WERI-Rb-1 (cell line): ENCODE measurements at regions not wholly inside any gene's neighbourhood (a gene's known extent, or its start where the extent isn't known, plus 50 kb on each side); places are given as distances from the start of the nearest gene placed in this dataset.

Experiments used
- DNase-seq: peaks from one replicate; pipeline ENCODE4 v3.0.0-alpha.2; 2020
- H3K27ac ChIP-seq: fragments of 250-450 bp; sonication (Bioruptor Pico); 2 replicates; pipeline ENCODE4 v1.5.1; 2020; ENCODE audit warnings: mild to moderate bottlenecking, moderate library complexity
- H3K27me3 ChIP-seq: fragments of 250-450 bp; sonication (Bioruptor Pico); 2 replicates; pipeline ENCODE4 v1.5.1; 2021; ENCODE audit warnings: mild to moderate bottlenecking, low read depth, moderate library complexity; ENCODE audit not compliant: insufficient read depth, severe bottlenecking
- H3K36me3 ChIP-seq: fragments of 250-450 bp; sonication (Bioruptor Pico); 2 replicates; pipeline ENCODE4 v1.5.1; 2020; ENCODE audit warnings: mild to moderate bottlenecking, moderate library complexity
- H3K4me3 ChIP-seq: 2 replicates; pipeline ENCODE4 v1.5.1; 2011; ENCODE audit warnings: low read depth, mild to moderate bottlenecking, control low read depth, low read length
- H3K9me3 ChIP-seq: fragments of 250-450 bp; sonication (Bioruptor Pico); 2 replicates; pipeline ENCODE4 v1.5.1; 2021; ENCODE audit warnings: mild to moderate bottlenecking, moderate library complexity; ENCODE audit not compliant: severe bottlenecking
- TF ChIP-seq, protein P1 (sequence below): IDR thresholded peaks from 2 replicates; pipeline ENCODE4 v1.5.1; 2011; ENCODE audit warnings: low read depth, mild to moderate bottlenecking, control low read depth, inconsistent platforms, low read length

DNA sequence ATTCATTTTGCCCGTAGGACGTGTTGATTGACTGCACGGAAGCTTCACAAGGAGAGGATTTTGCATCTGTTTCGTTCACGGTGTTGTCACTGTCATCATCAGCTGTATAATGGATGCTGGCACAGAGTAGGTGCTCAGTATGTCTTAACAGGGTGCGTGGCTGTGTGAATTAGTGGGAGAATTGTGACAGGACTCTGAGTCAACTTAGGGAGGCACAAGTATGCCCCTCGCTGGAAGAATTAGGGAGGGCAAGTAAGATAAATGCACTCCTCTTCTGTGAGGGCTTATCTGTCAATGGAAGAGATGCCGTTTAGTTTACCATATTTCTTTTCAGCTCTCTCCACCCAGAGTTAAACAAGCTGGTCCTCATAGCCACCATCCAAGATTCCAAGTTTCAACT is 107.2 kb downstream of the TRIML1 start:
- no peaks in the 10 kb centered on the region for H3K9me3 ChIP-seq
- no peak overlapping the region for H3K4me3 ChIP-seq
- peaks cover 96% of the 10 kb centered on the region for H3K27me3 ChIP-seq
- no peak for DNase-seq
- TF ChIP-seq, protein P1, sequence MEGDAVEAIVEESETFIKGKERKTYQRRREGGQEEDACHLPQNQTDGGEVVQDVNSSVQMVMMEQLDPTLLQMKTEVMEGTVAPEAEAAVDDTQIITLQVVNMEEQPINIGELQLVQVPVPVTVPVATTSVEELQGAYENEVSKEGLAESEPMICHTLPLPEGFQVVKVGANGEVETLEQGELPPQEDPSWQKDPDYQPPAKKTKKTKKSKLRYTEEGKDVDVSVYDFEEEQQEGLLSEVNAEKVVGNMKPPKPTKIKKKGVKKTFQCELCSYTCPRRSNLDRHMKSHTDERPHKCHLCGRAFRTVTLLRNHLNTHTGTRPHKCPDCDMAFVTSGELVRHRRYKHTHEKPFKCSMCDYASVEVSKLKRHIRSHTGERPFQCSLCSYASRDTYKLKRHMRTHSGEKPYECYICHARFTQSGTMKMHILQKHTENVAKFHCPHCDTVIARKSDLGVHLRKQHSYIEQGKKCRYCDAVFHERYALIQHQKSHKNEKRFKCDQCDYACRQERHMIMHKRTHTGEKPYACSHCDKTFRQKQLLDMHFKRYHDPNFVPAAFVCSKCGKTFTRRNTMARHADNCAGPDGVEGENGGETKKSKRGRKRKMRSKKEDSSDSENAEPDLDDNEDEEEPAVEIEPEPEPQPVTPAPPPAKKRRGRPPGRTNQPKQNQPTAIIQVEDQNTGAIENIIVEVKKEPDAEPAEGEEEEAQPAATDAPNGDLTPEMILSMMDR = no peak
- H3K27ac ChIP-seq = no peak overlapping the region
- no peaks in the 10 kb centered on the region for H3K36me3 ChIP-seq

DNA sequence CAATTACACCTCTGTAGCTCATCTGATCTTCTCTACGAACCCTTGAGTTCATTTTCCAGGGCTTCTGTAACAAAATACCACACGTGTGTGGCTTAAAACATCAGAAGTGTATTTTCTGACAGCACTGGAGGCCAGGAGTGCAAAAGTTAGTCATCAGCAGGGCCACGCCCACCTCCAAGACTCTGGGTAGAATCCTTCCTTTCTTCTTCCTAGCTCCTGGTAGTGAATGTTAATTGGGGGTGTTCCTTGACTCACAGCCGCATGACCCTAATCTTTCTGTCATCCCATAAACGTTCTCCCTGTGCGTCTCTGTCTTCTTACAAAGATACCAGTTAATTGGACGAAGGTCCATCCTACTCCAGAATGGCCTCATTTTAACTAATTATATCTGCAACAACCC is 115.0 kb downstream of the TRIML1 start:
- Histone ChIP-seq H3K36me3 (no peaks in the 10 kb centered on the region), H3K27ac (no peak overlapping the region), H3K27me3 (peaks cover 93% of the 10 kb centered on the region), H3K9me3 (no peaks in the 10 kb centered on the region), H3K4me3 (no peak overlapping the region)
- no peak for DNase-seq
- TF ChIP-seq, protein P1 = no peak

GRCh38 chr4:188262464-188262863 is 123.2 kb downstream of the TRIML1 start:
- no peak overlapping the region for H3K27ac ChIP-seq
- no peaks in the 10 kb centered on the region for H3K36me3 ChIP-seq
- peaks cover 99% of the 10 kb centered on the region for H3K27me3 ChIP-seq
- no peaks in the 10 kb centered on the region for H3K9me3 ChIP-seq
- no peak overlapping the region for H3K4me3 ChIP-seq
- no peak for DNase-seq
- TF ChIP-seq, protein P1 = no peak

- TF ChIP-seq, protein P1 = no peak
- H3K9me3 ChIP-seq = no peaks in the 10 kb centered on the region
- peaks cover 99% of the 10 kb centered on the region for H3K27me3 ChIP-seq
- H3K27ac ChIP-seq = no peak overlapping the region
- H3K4me3 ChIP-seq = no peak overlapping the region
- no peak for DNase-seq
- H3K36me3 ChIP-seq = no peaks in the 10 kb centered on the region
These were observed 124.1 kb downstream of the TRIML1 start for GRCh38 chr4:188263321-188263720.

DNA sequence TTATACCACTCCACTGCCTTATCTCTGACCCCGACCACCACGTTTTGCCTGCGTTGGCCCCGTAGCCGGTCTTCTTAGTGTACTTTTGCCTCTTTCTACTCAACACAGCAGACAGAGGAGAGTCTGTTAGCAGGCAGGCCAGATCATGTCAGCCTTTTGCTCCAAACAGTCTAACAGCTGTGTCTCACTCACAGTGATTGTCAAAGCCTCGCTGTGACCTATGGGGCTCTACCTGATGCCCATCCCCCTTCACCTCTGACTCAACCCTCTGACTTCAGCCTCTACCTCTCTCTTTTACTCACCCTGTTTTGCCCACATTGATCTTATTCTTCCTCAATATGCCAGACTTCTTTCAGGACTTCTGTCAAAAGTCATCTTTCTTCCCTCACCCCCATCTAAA is 127.1 kb downstream of the TRIML1 start:
- Histone ChIP-seq H3K27ac (no peak overlapping the region), H3K36me3 (no peaks in the 10 kb centered on the region), H3K27me3 (peaks cover 90% of the 10 kb centered on the region), H3K4me3 (no peak overlapping the region), H3K9me3 (no peaks in the 10 kb centered on the region)
- DNase-seq = no peak
- TF ChIP-seq, protein P1 = no peak

GRCh38 chr4:188268131-188268908 is 129.1 kb downstream of the TRIML1 start:
- TF ChIP-seq, protein P1 = no peak
- no peaks in the 10 kb centered on the region for H3K9me3 ChIP-seq
- H3K36me3 ChIP-seq = no peaks in the 10 kb centered on the region
- no peak overlapping the region for H3K27ac ChIP-seq
- no peak for DNase-seq
- peaks cover 87% of the 10 kb centered on the region for H3K27me3 ChIP-seq
- no peak overlapping the region for H3K4me3 ChIP-seq
